ENCODE measurements at regions not wholly inside any gene's neighbourhood (a gene's known extent, or its start where the extent isn't known, plus 50 kb on each side); places are given as distances from the start of the nearest gene placed in this dataset.
"Not testable (repeated sequence)": the region's sequence is repeated elsewhere in the genome, so short reads cannot be mapped to it uniquely, and the experiment has no call there.

- not testable (repeated sequence) for H3K36me3 ChIP-seq (ENCODE audit: control insufficient read depth in 1 of 2, insufficient read depth in 2 of 2, low read length in 2 of 2); H3K9me3 ChIP-seq (ENCODE audit: control insufficient read depth in 1 of 2, low read length in 2 of 2); H3K27me3 ChIP-seq (ENCODE audit: low read depth, low read length); H3K4me1 ChIP-seq (ENCODE audit: control insufficient read depth in 1 of 2, insufficient read depth in 2 of 2, low read length in 2 of 2); H3K27ac ChIP-seq (ENCODE audit: low read length); H3K4me3 ChIP-seq (ENCODE audit: low read depth in 1 of 2, low read length in 2 of 2)
These were observed 1246.9 kb downstream of the JRKL start for GRCh38 chr11:97636741-97637140.

GRCh38 chr11:97637701-97638100 lies 1247.9 kb downstream of the JRKL start:
- no peak overlapping the region for H3K27ac ChIP-seq (ENCODE audit: low read length)
- no peaks in the 10 kb centered on the region for H3K27me3 ChIP-seq (ENCODE audit: low read depth, low read length)
- H3K4me3 ChIP-seq (ENCODE audit: low read depth in 1 of 2, low read length in 2 of 2), result no peak overlapping the region
- peaks cover 0 to 4% of the 10 kb centered on the region in 2 donors for H3K9me3 ChIP-seq (ENCODE audit: control insufficient read depth in 1 of 2, low read length in 2 of 2)
- H3K4me1 ChIP-seq (ENCODE audit: control insufficient read depth in 1 of 2, insufficient read depth in 2 of 2, low read length in 2 of 2), result no peaks in the 10 kb centered on the region
- H3K36me3 ChIP-seq (ENCODE audit: control insufficient read depth in 1 of 2, insufficient read depth in 2 of 2, low read length in 2 of 2), result no peaks in the 10 kb centered on the region

DNA sequence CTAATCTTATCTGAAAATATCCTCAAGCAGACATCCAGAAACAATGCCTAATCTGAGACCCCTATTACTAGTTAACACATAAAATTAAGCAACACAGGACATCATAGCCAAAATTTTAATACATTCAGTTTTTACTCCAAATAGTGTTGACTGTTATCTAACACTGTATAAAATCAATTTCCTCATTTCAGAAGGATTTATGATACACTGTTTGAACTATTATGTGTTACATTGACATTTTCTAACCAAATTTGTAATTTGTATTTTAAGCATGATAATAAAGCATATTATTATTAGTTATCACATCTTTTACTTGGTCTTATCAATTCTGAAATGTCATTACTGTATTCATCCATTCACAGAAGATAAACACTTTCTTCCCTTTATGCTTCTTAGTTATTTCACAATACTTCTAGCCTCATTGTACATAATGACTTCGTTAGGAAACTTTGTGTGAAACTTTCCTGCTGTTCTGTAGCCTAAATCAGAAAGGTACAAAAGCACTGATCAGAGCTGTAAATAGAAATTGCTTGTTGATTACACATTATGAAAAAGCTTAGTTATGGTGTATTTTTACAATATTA lies 1248.9 kb downstream of the JRKL start:
- Histone ChIP-seq H3K27ac (ENCODE audit: low read length) (no peak overlapping the region), H3K4me3 (ENCODE audit: low read depth in 1 of 2, low read length in 2 of 2) (no peak overlapping the region), H3K27me3 (ENCODE audit: low read depth, low read length) (no peaks in the 10 kb centered on the region), H3K9me3 (ENCODE audit: control insufficient read depth in 1 of 2, low read length in 2 of 2) (peaks cover 0 to 4% of the 10 kb centered on the region in 2 donors), H3K4me1 (ENCODE audit: control insufficient read depth in 1 of 2, insufficient read depth in 2 of 2, low read length in 2 of 2) (no peaks in the 10 kb centered on the region), H3K36me3 (ENCODE audit: control insufficient read depth in 1 of 2, insufficient read depth in 2 of 2, low read length in 2 of 2) (no peaks in the 10 kb centered on the region)

DNA sequence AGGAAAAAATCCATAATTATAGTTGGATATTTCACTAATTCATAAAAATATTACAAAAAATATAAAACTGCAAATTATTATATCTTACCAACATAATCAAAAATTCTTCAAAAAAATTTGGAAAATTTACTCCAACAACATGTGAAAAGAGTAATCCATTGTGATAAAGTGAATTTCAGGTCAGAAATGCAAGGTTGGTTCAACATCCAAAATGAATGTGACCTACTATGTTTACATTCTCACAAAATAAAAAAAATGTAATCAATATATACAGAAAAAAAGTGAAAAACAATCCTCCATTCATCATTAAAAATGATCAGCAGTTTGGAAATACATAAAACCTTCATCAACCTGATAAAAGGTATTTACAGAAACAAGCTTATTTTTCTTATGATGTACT lies 1252.2 kb downstream of the JRKL start:
- Histone ChIP-seq H3K4me1 (ENCODE audit: control insufficient read depth in 1 of 2, insufficient read depth in 2 of 2, low read length in 2 of 2) (no peaks in the 10 kb centered on the region), H3K27ac (ENCODE audit: low read length) (no peak overlapping the region), H3K4me3 (ENCODE audit: low read depth in 1 of 2, low read length in 2 of 2) (no peak overlapping the region), H3K27me3 (ENCODE audit: low read depth, low read length) (no peaks in the 10 kb centered on the region), H3K36me3 (ENCODE audit: control insufficient read depth in 1 of 2, insufficient read depth in 2 of 2, low read length in 2 of 2) (no peaks in the 10 kb centered on the region), H3K9me3 (ENCODE audit: control insufficient read depth in 1 of 2, low read length in 2 of 2) (peaks cover 0 to 4% of the 10 kb centered on the region in 2 donors)

GRCh38 chr11:97645736-97646135 lies 1255.9 kb downstream of the JRKL start:
- H3K4me1 ChIP-seq (ENCODE audit: control insufficient read depth in 1 of 2, insufficient read depth in 2 of 2, low read length in 2 of 2), result no peaks in the 10 kb centered on the region
- no peak overlapping the region for H3K27ac ChIP-seq (ENCODE audit: low read length)
- no peaks in the 10 kb centered on the region for H3K36me3 ChIP-seq (ENCODE audit: control insufficient read depth in 1 of 2, insufficient read depth in 2 of 2, low read length in 2 of 2)
- no peak overlapping the region for H3K4me3 ChIP-seq (ENCODE audit: low read depth in 1 of 2, low read length in 2 of 2)
- no peaks in the 10 kb centered on the region for H3K27me3 ChIP-seq (ENCODE audit: low read depth, low read length)
- peaks cover 0 to 4% of the 10 kb centered on the region in 2 donors for H3K9me3 ChIP-seq (ENCODE audit: control insufficient read depth in 1 of 2, low read length in 2 of 2)

GRCh38 chr11:97656356-97656755 lies 1266.5 kb downstream of the JRKL start:
- H3K4me3 ChIP-seq (ENCODE audit: low read depth in 1 of 2, low read length in 2 of 2), result no peak overlapping the region
- H3K27me3 ChIP-seq (ENCODE audit: low read depth, low read length), result no peaks in the 10 kb centered on the region
- no peak overlapping the region for H3K27ac ChIP-seq (ENCODE audit: low read length)
- no peaks in the 10 kb centered on the region for H3K36me3 ChIP-seq (ENCODE audit: control insufficient read depth in 1 of 2, insufficient read depth in 2 of 2, low read length in 2 of 2)
- H3K9me3 ChIP-seq (ENCODE audit: control insufficient read depth in 1 of 2, low read length in 2 of 2), result no peaks in the 10 kb centered on the region
- H3K4me1 ChIP-seq (ENCODE audit: control insufficient read depth in 1 of 2, insufficient read depth in 2 of 2, low read length in 2 of 2), result no peaks in the 10 kb centered on the region

DNA sequence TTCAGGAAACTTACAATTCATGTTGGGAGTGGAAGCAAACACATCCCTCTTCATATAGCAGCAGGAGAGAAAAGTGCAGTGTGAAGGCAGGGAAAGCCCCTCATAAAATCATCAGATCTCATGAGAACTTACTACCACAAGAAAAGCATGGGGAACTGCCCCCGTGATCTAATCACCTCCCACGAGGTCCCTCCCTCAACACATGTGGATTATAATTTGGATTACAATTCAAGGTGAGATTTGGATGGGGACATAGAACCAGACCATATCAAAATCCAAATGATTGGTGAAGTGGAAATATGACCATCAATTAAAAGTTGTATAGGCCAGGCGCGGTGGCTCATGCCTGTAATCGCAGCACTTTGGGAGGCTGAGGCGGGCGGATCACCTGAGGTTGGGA lies 1268.0 kb downstream of the JRKL start:
- no peaks in the 10 kb centered on the region for H3K36me3 ChIP-seq (ENCODE audit: control insufficient read depth in 1 of 2, insufficient read depth in 2 of 2, low read length in 2 of 2)
- no peak overlapping the region for H3K4me3 ChIP-seq (ENCODE audit: low read depth in 1 of 2, low read length in 2 of 2)
- no peak overlapping the region for H3K27ac ChIP-seq (ENCODE audit: low read length)
- H3K4me1 ChIP-seq (ENCODE audit: control insufficient read depth in 1 of 2, insufficient read depth in 2 of 2, low read length in 2 of 2), result no peaks in the 10 kb centered on the region
- H3K9me3 ChIP-seq (ENCODE audit: control insufficient read depth in 1 of 2, low read length in 2 of 2), result no peaks in the 10 kb centered on the region
- H3K27me3 ChIP-seq (ENCODE audit: low read depth, low read length), result no peaks in the 10 kb centered on the region

DNA sequence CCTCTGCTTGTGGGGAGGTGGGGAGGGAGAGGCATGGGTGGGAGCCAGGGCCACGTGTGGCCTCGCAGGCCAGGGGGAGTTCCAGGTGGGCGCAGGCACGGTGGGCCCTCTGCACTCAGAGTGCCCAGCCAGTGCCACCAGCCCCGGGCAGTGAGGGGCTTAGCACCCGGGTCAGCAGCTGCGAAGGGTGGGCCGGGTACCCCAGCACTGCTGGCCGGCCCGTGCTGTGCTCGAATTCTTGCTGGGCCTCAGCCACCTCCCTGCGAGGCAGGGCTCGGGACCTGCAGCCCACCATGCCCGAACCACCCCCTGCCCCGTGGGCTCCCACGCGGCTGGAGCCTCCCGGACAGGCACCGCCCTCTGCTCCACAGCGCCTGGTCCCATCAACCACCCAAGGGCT lies 1277.2 kb downstream of the JRKL start:
- no peaks in the 10 kb centered on the region for H3K36me3 ChIP-seq (ENCODE audit: control insufficient read depth in 1 of 2, insufficient read depth in 2 of 2, low read length in 2 of 2)
- H3K27me3 ChIP-seq (ENCODE audit: low read depth, low read length), result no peaks in the 10 kb centered on the region
- no peaks in the 10 kb centered on the region for H3K4me1 ChIP-seq (ENCODE audit: control insufficient read depth in 1 of 2, insufficient read depth in 2 of 2, low read length in 2 of 2)
- H3K9me3 ChIP-seq (ENCODE audit: control insufficient read depth in 1 of 2, low read length in 2 of 2), result no peaks in the 10 kb centered on the region
- H3K4me3 ChIP-seq (ENCODE audit: low read depth in 1 of 2, low read length in 2 of 2), result no peak overlapping the region
- H3K27ac ChIP-seq (ENCODE audit: low read length), result no peak overlapping the region

- Histone ChIP-seq H3K27ac (ENCODE audit: low read length) (no peak overlapping the region), H3K36me3 (ENCODE audit: control insufficient read depth in 1 of 2, insufficient read depth in 2 of 2, low read length in 2 of 2) (no peaks in the 10 kb centered on the region), H3K4me1 (ENCODE audit: control insufficient read depth in 1 of 2, insufficient read depth in 2 of 2, low read length in 2 of 2) (no peaks in the 10 kb centered on the region), H3K27me3 (ENCODE audit: low read depth, low read length) (no peaks in the 10 kb centered on the region), H3K4me3 (ENCODE audit: low read depth in 1 of 2, low read length in 2 of 2) (no peak overlapping the region), H3K9me3 (ENCODE audit: control insufficient read depth in 1 of 2, low read length in 2 of 2) (no peaks in the 10 kb centered on the region)
These were observed 1293.9 kb downstream of the JRKL start for GRCh38 chr11:97683733-97684132.

DNA sequence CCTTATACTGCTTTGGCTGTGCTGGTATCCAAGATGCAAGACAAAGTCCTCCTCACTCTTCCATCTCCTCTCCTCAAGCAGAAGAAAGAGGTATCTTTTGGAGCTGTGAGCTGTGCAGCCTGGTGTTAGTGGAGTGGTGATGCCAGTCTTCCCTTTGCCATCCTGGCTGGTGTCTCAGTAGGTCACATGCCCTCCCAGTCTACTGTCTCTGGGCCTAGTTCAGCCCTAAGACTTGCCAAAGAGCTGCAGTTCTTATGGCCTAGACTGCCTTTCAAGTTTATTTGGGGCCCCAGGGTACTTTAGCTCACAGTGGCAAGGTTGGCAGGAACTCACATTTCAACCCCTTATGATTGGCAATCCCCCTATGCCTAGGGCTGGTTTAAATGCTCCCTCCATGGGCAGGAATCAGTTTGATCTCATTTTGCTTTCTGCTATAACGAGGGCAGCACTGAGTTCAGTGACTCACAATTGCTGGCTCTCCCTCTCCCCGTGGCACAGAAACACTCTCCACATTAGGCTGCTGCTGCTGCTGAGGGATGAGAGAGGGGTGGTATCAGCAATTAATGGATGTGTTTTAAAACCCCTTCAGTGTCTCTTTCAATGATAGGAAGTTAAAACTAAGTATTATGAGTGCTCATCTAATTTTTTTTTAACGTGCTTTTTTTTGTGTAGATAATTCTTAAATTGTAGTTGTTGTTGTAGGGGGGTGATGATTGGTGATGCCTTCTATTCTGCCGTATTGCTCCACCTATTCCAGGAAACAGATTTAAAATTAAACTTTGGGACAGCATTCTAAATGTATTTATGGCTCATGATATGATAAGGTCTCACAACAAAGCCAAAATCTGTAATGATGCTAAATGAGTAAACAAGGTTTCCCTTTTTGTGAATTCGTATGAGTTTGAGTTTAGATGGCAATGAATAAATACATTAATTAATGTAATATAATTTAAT lies 1295.0 kb downstream of the JRKL start:
- Histone ChIP-seq H3K27me3 (ENCODE audit: low read depth, low read length) (no peaks in the 10 kb centered on the region), H3K9me3 (ENCODE audit: control insufficient read depth in 1 of 2, low read length in 2 of 2) (no peaks in the 10 kb centered on the region), H3K36me3 (ENCODE audit: control insufficient read depth in 1 of 2, insufficient read depth in 2 of 2, low read length in 2 of 2) (no peaks in the 10 kb centered on the region), H3K4me1 (ENCODE audit: control insufficient read depth in 1 of 2, insufficient read depth in 2 of 2, low read length in 2 of 2) (no peaks in the 10 kb centered on the region), H3K27ac (ENCODE audit: low read length) (no peak overlapping the region), H3K4me3 (ENCODE audit: low read depth in 1 of 2, low read length in 2 of 2) (no peak overlapping the region)

- no peaks in the 10 kb centered on the region for H3K36me3 ChIP-seq (ENCODE audit: control insufficient read depth in 1 of 2, insufficient read depth in 2 of 2, low read length in 2 of 2)
- H3K9me3 ChIP-seq (ENCODE audit: control insufficient read depth in 1 of 2, low read length in 2 of 2), result no peaks in the 10 kb centered on the region
- no peaks in the 10 kb centered on the region for H3K4me1 ChIP-seq (ENCODE audit: control insufficient read depth in 1 of 2, insufficient read depth in 2 of 2, low read length in 2 of 2)
- no peak overlapping the region for H3K27ac ChIP-seq (ENCODE audit: low read length)
- H3K27me3 ChIP-seq (ENCODE audit: low read depth, low read length), result no peaks in the 10 kb centered on the region
- H3K4me3 ChIP-seq (ENCODE audit: low read depth in 1 of 2, low read length in 2 of 2), result no peak overlapping the region
These were observed 1295.9 kb downstream of the JRKL start for GRCh38 chr11:97685695-97686094.

Data from muscle layer of duodenum (tissue), 2 donors.